ENCODE measurements at regions not wholly inside any gene's neighbourhood (a gene's known extent, or its start where the extent isn't known, plus 50 kb on each side); places are given as distances from the start of the nearest gene placed in this dataset.

- TF ChIP-seq CTCF (conservative IDR thresholded peaks at IDR 0.05) (no peak), ZFX (IDR thresholded peaks at IDR 0.05) (no peak)
- H3K27ac ChIP-seq = no peak overlapping the region
Measured at GRCh38 chr3:34140616-34141015, 342.2 kb downstream of the PDCD6IP start.

- TF ChIP-seq ZFX (IDR thresholded peaks at IDR 0.05) (no peak), CTCF (conservative IDR thresholded peaks at IDR 0.05) (no peak)
- H3K27ac ChIP-seq = no peak overlapping the region
Measured at GRCh38 chr3:34141841-34142337, 343.5 kb downstream of the PDCD6IP start.

- TF ChIP-seq CTCF (conservative IDR thresholded peaks at IDR 0.05) = no peak
- no peak for TF ChIP-seq ZFX (IDR thresholded peaks at IDR 0.05)
- no peak overlapping the region for H3K27ac ChIP-seq
Measured at GRCh38 chr3:34145796-34146195, 347.4 kb downstream of the PDCD6IP start.

GRCh38 chr3:34146596-34146995, 348.2 kb downstream of the PDCD6IP start:
- H3K27ac ChIP-seq = no peak overlapping the region
- no peak for TF ChIP-seq ZFX (IDR thresholded peaks at IDR 0.05)
- no peak for TF ChIP-seq CTCF (conservative IDR thresholded peaks at IDR 0.05)

- H3K27ac ChIP-seq = no peak overlapping the region
Measured at GRCh38 chr3:34150992-34151391, 352.6 kb downstream of the PDCD6IP start.

GRCh38 chr3:34152656-34153055, 354.2 kb downstream of the PDCD6IP start:
- no peak overlapping the region for H3K27ac ChIP-seq
- TF ChIP-seq ZFX (IDR thresholded peaks at IDR 0.05) (no peak), CTCF (conservative IDR thresholded peaks at IDR 0.05) (no peak)

More at GRCh38 chr3:34150992-34151391, 352.6 kb downstream of the PDCD6IP start:
- TF ChIP-seq ZFX (IDR thresholded peaks at IDR 0.05) (no peak), CTCF (conservative IDR thresholded peaks at IDR 0.05) (no peak)

GRCh38 chr3:34155108-34155507, 356.7 kb downstream of the PDCD6IP start:
- H3K27ac ChIP-seq = no peak overlapping the region
- TF ChIP-seq CTCF (conservative IDR thresholded peaks at IDR 0.05) (no peak), ZFX (IDR thresholded peaks at IDR 0.05) (no peak)
